LNCAP (cell line): ENCODE measurements at regions not wholly inside any gene's neighbourhood (a gene's known extent, or its start where the extent isn't known, plus 50 kb on each side); places are given as distances from the start of the nearest gene placed in this dataset.

Experiments
- CTCF ChIP-seq: fragments of 450-650 bp; IDR thresholded peaks from 2 replicates; pipeline ENCODE4 v1.5.1; 2017; ENCODE audit warnings: mild to moderate bottlenecking

- TF ChIP-seq CTCF: no peak
These were observed 221.9 kb upstream of the ALCAM start for GRCh38 chr3:105144837-105145236.

GRCh38 chr3:105145511-105145910 lies 221.2 kb upstream of the ALCAM start:
- no peak for TF ChIP-seq CTCF

- TF ChIP-seq CTCF: no peak
These were observed 213.7 kb upstream of the ALCAM start for GRCh38 chr3:105152987-105153386.

- no peak for TF ChIP-seq CTCF
These were observed 212.0 kb upstream of the ALCAM start for GRCh38 chr3:105154692-105155091.

GRCh38 chr3:105157067-105157765 lies 209.5 kb upstream of the ALCAM start:
- TF ChIP-seq CTCF: no peak

- TF ChIP-seq CTCF: no peak
These were observed 209.0 kb upstream of the ALCAM start for GRCh38 chr3:105157766-105158085.

- no peak for TF ChIP-seq CTCF
These were observed 208.4 kb upstream of the ALCAM start for GRCh38 chr3:105158286-105158685.

- no peak for TF ChIP-seq CTCF
These were observed 204.3 kb upstream of the ALCAM start for GRCh38 chr3:105162448-105162847.
